OCI-LY3 (cell line): ENCODE measurements at regions not wholly inside any gene's neighbourhood (a gene's known extent, or its start where the extent isn't known, plus 50 kb on each side); places are given as distances from the start of the nearest gene placed in this dataset.

Experiments
- CTCF ChIP-seq: fragments of 200-600, 300-600 bp; sonication (generic); IDR thresholded peaks from 2 replicates; pipeline ENCODE4 v1.5.1; 2014; ENCODE audit warnings: antibody characterized with exemption, low read length, low read depth
- EZH2phosphoT487 ChIP-seq: fragments of 200-600 bp; shearing (Covaris generic); IDR thresholded peaks from 2 replicates; pipeline ENCODE4 v1.6.1; 2018; ENCODE audit warnings: antibody characterized with exemption, mixed run types, low read depth

GRCh38 chr7:93027044-93027443 is 90.7 kb downstream of the SAMD9 start:
- TF ChIP-seq CTCF, result no peak
- no peak for TF ChIP-seq EZH2phosphoT487
